ENCODE measurements at regions not wholly inside any gene's neighbourhood (a gene's known extent, or its start where the extent isn't known, plus 50 kb on each side); places are given as distances from the start of the nearest gene placed in this dataset.
"Not testable (repeated sequence)": the region's sequence is repeated elsewhere in the genome, so short reads cannot be mapped to it uniquely, and the experiment has no call there.

GRCh38 chr18:22283855-22284254, 114.5 kb downstream of the GATA6 start:
- not testable (repeated sequence) for DNase-seq

GRCh38 chr18:22283397-22283796, 114.0 kb downstream of the GATA6 start:
- peak; percentile 31 for DNase-seq

- no peak for DNase-seq
Measured at GRCh38 chr18:22283116-22283395, 113.7 kb downstream of the GATA6 start.

GRCh38 chr18:22282311-22283115, 113.1 kb downstream of the GATA6 start:
- peak; percentile 82 for DNase-seq

GRCh38 chr18:22280453-22280750, 111.0 kb downstream of the GATA6 start:
- DNase-seq = no peak

- DNase-seq = peak; percentile 49
Measured at GRCh38 chr18:22279741-22280452, 110.5 kb downstream of the GATA6 start.

- no peak for DNase-seq
Measured at GRCh38 chr18:22278798-22279197, 109.4 kb downstream of the GATA6 start.

GRCh38 chr18:22277758-22278157, 108.4 kb downstream of the GATA6 start:
- no peak for DNase-seq

- no peak for DNase-seq
Measured at GRCh38 chr18:22276334-22276713, 106.9 kb downstream of the GATA6 start.

GRCh38 chr18:22275706-22276333, 106.4 kb downstream of the GATA6 start:
- DNase-seq = no peak

- no peak for DNase-seq
Measured at GRCh38 chr18:22273101-22274039, 104.0 kb downstream of the GATA6 start.

GRCh38 chr18:22272242-22272641, 102.9 kb downstream of the GATA6 start:
- no peak for DNase-seq

GRCh38 chr18:22271030-22271429, 101.6 kb downstream of the GATA6 start:
- no peak for DNase-seq

- no peak for DNase-seq
Measured at GRCh38 chr18:22268641-22269128, 99.3 kb downstream of the GATA6 start.

GRCh38 chr18:22267697-22268096, 98.3 kb downstream of the GATA6 start:
- DNase-seq = no peak

GRCh38 chr18:22267225-22267624, 97.8 kb downstream of the GATA6 start:
- no peak for DNase-seq

- DNase-seq = no peak
Measured at GRCh38 chr18:22265838-22266237, 96.4 kb downstream of the GATA6 start.

- DNase-seq = no peak
Measured at GRCh38 chr18:22260208-22260820, 90.9 kb downstream of the GATA6 start.

GRCh38 chr18:22257022-22257543, 87.7 kb downstream of the GATA6 start:
- DNase-seq = no peak

GRCh38 chr18:22254088-22254487, 84.7 kb downstream of the GATA6 start:
- DNase-seq = no peak

GRCh38 chr18:22253676-22254075, 84.3 kb downstream of the GATA6 start:
- no peak for DNase-seq

- DNase-seq = no peak
Measured at GRCh38 chr18:22253156-22253555, 83.8 kb downstream of the GATA6 start.

Measured in NCI-H226 (cell line).